Forelimb muscle (tissue), 1 donor: ENCODE measurements at regions not wholly inside any gene's neighbourhood (a gene's known extent, or its start where the extent isn't known, plus 50 kb on each side); places are given as distances from the start of the nearest gene placed in this dataset.
"Not testable (repeated sequence)": the region's sequence is repeated elsewhere in the genome, so short reads cannot be mapped to it uniquely, and the experiment has no call there.

Experiments
- DNase-seq: peaks from one replicate; pipeline ENCODE4 v3.0.0-alpha.2; 2013; ENCODE audit warnings: low read depth

DNA sequence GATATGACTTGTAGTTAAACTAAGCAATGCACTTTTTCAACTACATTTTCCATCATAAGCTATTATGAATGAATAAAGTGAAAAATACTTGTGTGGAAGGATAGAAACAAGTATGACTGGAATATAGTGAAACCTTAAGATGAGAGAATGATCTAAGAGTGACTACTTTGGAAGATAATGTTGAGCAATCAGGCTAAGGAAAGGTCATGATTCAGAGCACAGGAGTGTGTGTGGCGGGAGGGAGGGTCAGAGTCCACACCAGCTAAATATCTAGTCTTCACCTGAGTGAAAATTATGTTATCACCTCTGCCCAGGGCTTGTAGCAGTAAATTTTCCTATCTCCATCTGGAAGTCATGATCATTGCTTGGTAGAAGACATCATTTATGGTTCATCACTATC, 833.4 kb upstream of the ATXN8OS start:
- no peak for DNase-seq

DNA sequence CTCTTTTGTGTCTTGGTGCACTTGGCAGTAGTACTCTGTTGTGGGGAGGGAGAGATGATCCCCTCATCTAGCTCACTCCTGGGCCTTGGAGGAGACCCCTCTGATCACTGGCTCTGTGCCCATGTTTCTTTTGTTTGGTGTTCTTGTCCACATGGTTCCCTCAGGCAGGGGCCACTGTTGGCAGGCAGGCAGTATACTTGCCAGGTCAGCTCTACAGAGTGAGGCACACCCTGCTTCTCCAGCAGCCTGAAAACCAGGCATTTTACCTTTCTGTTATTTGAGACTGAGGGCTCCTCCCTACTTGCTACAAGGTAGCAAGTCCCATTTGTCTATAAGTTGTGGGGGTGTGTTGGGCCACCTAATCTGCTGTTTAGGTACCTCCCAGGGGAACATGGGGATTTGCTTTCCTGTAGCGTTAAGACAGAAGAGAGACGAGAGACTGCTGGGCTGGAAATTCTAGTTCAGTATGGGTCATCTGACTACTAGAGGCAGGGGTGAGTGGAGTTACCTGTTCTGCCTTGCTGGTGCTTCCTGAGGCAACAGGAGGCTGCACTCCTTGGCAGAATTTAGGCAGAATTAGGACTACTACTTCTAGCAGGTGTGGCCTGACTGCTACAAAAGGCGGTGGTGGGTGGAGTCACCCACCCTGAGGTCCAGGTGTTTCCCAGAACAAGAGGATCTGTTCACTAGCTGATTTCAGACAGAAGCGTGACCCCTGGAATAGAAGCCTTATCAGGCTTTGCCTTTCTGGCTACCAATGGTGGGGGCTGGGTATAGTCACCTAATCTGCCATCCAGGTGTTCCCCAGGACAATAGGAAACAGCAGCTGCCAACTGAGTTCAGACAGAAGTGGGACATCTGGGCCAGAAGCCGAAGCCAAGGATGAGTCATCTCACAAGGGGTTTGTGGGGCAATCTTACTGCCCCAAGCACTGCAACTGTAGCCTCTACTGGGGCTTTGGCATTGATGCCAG, 843.0 kb upstream of the ATXN8OS start:
- DNase-seq = no peak

DNA sequence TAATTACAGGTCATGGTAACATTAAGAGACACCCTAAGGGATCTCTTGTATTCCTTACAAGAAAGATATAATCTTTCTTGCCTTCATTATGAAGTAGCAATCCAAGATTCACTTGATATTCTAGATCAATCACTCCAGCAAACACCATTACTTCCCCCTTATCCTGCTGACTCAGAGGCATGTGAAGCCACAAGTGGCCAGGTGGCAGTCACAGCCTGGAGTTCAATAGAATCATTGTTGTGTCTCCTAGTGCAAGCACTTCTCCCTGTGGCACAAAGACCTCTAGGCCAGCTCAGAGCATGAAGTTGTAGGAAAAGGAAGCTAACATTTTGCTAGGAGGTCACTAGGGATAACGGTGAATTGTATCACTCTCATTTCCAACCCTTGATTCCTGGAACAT, 864.3 kb upstream of the ATXN8OS start:
- no peak for DNase-seq

DNA sequence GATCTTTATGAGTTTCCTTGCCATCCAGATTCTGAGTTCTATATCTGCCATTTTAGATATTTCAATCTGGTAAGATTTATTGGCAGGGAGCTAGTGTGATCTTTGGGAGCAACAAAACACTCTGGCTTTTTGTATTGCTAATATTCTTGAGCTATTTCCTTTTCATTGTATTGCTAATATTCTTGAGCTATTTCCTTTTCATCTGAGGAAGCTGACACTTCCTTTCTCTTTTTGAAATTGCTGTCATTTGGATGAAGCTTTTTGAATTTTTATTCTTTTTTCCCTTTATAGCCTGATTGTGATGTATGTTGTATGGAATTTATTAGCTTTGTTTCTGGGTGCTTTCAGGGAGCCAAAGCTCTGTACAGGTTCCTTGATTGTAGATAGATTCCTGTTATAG, 873.5 kb upstream of the ATXN8OS start:
- no peak for DNase-seq

DNA sequence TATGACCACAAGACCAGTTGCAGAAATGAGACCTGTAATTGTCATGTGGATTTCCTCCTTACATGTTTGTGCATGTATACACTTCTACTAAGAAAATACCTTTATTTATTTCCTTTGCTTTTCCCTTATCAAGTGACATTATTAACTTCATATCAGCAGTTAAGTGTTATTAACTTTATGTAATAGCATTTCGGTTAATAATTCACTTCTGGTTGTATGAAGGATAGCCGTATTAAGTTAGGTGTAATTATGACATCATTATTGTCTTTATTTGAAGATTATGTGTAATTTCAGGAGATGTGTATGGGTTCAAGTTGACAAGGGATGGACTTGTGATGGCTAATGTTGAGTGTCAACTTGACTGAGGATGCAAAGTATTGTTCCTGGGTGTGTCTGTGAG, 881.2 kb upstream of the ATXN8OS start:
- no peak for DNase-seq

DNA sequence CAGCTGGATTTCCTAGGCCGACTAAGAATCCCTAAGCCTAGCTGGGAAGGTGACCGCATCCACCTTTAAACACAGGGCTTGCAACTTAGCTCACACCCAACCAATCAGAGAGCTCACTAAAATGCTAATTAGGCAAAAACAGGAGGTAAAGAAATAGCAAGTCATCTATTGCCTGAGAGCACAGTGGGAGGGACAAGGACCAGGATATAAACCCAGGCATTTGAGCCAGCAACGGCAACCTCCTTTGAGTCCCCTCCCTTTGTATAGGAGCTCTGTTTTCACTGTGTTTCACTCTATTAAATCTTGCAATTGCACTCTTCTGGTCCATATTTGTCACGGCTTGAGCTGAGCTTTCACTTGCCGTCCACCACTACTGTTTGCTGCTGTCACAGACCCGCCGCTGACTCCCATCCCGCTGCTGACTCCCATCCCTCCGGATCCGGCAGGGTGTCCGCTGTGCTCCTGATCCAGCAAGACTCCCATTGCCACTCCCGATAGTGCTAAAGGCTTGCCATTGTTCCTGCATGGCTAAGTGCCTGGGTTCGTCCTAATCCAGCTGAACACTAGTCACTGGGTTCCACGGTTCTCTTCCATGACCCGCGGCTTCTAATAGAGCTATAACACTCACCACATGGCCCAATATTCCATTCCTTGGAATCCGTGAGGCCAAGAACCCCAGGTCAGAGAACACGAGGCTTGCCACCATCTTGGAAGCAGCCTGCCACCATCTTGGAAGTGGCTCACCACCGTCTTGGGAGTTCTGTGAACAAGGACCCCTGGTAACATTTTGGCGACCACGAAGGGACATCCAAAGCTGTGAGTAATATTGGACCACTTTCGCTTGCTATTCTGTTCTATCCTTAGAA, 885.8 kb upstream of the ATXN8OS start:
- not testable (repeated sequence) for DNase-seq

DNA sequence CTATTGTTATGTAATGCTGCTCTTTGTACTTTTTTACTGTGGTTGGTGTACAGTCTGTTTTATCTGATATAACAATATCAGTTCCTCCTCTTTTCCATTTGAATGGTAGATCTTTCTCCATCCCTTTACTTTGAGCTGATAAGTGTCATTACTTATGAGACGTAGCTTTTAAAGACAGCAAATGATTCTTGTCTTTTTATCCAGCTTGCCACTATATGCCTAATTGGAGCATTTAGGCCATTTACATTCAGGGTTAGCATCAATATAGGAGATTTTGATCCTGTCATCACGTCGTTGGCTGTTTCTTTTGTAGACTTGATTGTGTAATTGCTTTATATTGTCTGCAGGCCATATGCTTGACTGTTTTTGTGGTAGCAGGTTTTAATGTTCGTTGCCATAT, 894.2 kb upstream of the ATXN8OS start:
- DNase-seq = no peak

DNA sequence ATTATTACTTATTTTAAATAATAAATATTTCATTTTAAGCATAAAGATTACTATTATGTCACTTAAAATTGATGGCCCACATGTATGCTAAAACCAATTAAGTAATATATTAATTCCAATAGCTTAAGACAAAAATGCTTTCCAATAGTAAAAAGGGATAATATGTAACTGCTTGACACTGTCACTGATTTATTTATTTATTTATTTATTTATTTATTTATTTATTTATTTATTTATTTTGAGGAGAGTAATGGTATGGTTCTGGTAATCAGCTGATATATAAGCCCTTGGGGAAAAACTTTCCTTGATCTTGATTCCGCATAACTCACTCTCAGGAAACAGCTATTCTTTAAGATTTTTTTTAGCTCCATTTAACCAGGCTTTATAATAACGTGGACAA, 903.0 kb upstream of the ATXN8OS start:
- no peak for DNase-seq

DNA sequence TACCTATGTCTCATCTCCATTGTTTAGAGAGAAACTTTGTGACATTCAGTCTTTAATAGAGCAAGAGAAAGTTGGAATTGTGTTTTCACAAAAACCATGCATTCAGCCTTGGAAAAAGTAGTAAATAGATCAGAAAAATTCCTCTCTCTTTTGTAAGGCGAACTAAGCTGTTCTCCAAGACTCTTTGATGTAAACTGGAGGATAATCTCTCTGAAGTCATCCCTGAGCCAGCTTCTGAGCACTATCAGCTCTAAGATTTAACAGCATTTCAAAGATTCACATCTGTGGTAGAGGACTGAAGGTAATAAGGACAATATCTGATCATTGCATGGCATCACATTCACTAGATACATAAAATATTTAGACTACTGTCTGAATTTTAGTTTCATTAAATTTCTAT, 904.6 kb upstream of the ATXN8OS start:
- DNase-seq = no peak

DNA sequence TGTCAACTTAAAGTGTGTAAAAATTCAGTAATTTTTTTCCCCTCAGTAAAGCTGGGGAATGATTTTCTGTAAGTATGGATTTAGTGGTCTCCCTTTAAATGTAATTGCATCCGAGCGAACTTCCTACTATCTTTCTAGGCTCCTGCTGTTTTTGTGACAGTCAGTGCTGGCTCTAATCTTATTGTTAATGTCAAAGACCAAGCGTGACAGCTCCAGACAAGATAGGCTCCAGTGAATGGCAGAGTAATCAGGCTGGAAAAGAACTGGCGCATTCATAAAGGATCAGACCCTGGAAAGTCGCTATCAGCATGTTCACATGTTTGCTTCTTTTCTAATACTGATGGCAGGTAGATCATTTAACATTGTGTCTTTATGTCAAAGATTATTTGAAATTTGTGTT, 908.0 kb upstream of the ATXN8OS start:
- no peak for DNase-seq

DNA sequence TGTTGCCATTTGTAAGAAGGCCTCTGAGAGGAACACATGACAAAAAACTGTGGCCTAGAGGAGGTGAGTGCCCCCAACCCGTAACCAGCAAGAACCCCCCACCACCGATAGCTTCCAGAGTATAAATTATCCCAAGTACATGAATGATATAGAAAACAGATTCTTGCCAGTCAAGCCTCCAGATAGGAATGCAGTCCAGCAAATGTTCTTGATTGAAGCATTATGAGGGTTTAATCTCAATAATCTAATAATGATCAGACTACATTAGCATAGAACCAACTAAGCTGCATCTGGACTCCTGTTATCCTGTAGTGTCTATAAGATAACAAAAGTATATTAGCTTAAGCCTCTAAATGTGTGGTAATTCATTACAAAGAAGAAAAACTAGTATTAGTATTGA, 908.9 kb upstream of the ATXN8OS start:
- DNase-seq = no peak

DNA sequence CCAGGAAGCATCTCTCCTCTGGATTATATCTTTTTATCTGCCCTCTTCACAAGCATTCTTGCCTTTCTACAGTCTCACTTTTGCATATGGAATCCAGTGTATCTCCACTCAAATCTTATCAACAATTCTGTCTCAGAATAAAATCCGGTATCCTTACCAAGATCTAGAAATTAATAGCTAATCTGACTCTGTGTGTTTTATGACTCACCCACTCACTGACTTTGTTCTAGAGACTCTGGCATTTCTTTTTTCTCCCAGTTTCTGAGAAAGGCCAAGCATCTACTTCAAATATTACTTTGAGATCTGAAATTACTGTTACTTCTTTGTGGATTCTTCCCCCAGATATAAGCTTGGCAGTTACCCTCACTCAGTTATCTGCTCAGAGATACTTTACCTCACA, 913.5 kb upstream of the ATXN8OS start:
- no peak for DNase-seq

DNA sequence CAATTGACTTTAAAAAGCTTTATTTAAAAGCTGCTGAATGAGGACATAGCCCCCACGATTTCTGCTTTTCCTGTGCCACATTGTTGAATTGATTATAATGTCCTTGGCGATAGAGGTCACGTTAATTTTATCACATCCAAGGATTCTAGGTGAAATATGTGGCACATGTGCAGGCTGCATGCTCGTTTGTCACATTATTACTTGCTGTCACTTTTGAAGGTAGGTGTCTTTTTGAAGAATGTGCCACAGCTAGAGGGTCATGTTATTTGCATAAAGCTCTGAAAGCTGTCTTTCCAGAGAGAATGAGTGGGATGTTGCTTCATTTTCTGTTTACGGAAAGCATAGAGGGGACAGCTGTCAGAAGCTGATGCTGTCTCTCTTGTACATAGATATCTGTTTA, 927.6 kb upstream of the ATXN8OS start:
- no peak for DNase-seq

DNA sequence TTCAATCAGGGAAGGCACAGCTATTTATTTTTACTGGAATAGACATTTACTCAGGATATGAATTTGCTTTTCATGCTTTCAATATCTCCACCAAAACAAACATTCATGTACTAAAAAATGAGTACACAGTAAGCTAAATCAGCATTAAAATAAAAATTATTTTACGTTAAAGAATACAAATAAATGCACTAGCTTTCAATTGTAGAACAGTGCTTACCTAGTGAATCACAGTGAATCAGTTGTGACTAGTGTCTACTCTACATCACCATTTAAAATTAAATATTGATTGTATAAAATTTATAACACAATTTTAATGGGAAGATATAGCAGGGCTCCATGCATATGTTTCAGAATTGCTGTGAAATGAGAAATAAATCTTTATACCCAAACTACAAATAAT, 929.6 kb upstream of the ATXN8OS start:
- DNase-seq = no peak

DNA sequence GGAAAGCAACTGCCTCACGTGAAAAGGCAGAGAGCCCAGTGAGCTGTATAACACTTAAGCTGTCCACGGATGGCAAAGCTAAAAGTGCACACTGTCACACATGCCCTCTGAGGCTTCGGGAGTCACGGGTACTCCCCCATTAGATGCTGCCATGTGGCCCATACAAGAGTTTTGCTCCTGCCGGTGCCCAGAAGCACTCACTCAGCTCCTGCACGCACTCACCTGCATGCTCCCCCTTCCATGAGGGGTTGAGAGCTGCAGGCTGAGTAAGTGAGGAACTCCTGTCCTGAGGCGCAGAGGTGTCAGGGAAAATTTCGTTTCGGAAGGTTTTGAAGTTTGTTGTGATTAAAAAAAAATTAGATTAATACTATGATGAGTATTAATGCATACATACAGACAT, 939.2 kb upstream of the ATXN8OS start:
- DNase-seq = no peak

DNA sequence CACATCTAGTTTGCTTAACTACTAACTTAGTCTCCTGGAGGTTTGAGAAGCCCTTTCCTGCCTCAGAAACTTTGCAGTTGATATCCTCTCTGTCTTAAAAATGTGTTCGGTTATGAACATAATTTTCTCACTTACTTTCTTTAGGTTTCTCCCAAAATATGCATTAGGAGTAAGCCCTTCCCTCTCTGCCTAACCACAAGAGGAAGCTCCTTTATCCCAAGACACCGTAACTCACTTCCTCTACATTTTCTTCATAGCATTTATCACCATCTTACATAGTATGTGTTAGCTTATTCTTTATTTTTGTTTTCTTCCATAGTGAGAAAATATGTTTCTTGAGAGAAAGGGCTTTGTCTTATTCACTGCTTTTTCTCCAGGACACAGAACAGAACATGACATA, 952.5 kb upstream of the ATXN8OS start:
- no peak for DNase-seq

DNA sequence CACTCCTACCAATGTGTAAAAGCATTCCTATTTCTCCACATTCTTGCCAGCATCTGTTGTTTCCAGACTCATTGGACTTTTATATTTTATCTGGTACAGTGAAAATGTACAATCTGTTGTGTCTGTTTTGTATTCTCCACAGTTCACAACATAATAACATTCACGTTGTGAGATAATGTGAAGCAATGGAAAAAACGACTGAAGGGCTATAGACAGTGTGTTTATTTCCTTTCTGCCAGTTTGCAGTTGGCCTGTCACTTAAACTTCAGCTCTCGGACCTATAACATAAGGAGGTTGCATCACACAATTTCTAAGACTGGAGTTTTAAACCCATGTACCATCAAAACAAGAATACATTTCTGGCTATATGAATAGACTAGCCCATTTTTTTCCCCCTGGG, 965.5 kb upstream of the ATXN8OS start:
- DNase-seq = no peak

DNA sequence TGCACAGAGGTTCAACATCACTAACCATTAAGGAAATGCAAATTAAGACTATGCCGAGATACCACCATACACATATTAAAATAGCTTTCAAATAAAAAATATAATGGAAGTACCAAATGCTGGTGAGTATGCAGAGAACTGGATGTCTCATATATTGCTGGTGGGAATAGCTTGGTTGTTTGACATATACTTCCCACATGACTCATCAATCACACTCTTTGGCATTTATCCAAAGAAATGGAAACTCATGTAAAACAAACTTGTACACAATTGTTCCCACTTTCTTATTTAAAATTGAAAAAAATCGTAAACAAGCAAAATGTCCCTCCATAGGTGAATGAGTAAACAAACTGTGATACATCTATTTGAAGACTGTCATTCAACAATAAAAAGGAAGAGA, 982.6 kb upstream of the ATXN8OS start:
- DNase-seq = no peak

DNA sequence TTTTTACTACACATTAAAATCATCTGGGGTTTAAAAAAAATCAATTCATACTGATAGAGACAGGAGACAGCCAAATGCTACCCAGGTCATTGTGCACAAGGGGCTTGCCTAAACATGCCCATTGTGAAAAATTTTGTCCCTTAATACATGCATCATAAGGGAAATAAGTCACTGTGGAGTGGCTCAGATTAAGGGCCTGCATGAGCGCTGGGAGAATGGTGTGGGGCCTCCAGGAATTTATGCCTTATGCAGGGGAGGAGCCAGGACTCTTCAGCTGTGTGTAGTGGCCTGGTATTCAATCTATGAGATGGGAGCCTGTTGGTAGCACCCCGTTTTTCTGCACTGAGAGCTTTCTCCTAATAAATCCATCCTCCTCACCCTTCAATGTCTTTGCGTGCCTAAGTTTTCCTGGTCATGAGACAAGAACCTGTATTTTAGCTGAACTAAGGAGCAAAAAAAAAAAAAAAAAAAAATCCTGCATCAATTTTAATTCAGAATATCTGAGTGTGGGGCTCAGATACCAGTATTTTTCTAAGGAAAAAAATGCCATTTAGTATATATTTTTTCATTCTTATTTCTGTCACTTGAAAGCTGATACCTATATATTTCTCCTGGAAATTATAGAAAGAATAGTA, 997.6 kb upstream of the ATXN8OS start:
- DNase-seq = no peak

DNA sequence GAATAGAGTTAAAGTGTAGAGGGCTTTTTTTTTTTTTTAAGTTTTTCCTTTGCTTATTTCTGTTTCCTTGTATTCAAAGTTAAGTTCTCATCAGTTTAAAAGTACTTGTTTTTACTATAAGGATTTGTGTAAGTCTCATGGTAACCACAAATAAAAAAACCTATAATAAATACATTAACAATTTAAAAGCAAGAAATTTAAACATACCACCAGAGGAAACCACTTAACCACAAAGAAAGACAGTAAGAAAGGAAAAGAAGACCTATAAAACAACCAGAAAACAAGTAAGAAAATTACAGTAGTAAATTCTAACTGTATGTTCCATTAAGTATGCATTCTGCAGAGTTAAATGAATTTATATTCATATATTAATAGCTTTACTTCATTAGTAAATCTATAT, 999.1 kb upstream of the ATXN8OS start:
- DNase-seq = no peak

DNA sequence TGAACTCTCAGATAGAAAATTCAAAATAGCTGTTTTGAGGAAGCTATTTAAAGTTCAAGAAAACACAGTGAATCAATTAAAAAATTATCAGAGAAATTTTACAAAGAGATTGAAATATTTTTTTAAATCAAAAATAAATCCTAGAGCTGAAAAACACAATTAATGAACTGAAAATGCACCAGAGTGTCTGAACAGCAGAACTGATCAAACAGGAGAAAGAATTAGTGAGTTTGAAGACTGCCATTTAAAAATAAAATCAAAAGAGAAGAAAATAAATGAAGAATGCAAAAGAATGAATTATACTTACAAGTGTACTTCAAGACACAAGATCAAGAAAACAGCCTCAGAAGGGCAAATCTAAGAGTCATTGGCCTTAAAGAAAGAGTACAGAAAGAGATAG, 1000.2 kb upstream of the ATXN8OS start:
- DNase-seq = no peak

DNA sequence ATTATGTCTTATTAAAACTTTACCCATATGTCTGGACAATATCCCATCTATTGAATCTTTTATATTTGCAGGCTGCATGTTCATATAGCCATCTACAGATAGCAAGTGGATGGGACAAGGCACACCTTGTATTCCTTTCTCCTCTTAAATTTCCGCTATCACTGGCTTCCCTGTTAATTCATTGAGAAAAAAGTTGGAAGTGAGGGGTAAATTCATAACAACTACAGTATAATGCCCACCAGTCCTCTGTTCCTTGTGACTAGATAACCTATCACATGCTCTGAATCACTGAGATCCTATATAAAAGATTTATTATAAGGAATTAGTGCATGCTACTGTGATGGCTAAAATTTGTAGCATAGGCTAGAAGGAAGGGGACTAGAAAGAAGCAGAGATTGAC, 1005.8 kb upstream of the ATXN8OS start:
- DNase-seq = no peak
